ENCODE measurements at regions not wholly inside any gene's neighbourhood (a gene's known extent, or its start where the extent isn't known, plus 50 kb on each side); places are given as distances from the start of the nearest gene placed in this dataset.

GRCh38 chr3:35502699-35503098 is 136.6 kb upstream of the ARPP21 start:
- TF ChIP-seq POLR2A (IDR thresholded peaks at IDR 0.05; ENCODE audit: low read length) = no peak
- TF ChIP-seq GATA1 (IDR thresholded peaks at IDR 0.05; ENCODE audit: low read depth, low read length) = no peak
